ENCODE measurements at regions not wholly inside any gene's neighbourhood (a gene's known extent, or its start where the extent isn't known, plus 50 kb on each side); places are given as distances from the start of the nearest gene placed in this dataset.
"Not testable (repeated sequence)": the region's sequence is repeated elsewhere in the genome, so short reads cannot be mapped to it uniquely, and the experiment has no call there.

GRCh38 chr20:26205350-26205749 is 508.7 kb upstream of the ZNF337 start:
- H3K18ac ChIP-seq (ENCODE audit: low read depth in 1 of 2, low read length in 2 of 2), result no peak overlapping the region
- no peak overlapping the region for H3K9ac ChIP-seq (ENCODE audit: low read length)
- no peak overlapping the region for H3K14ac ChIP-seq (ENCODE audit: low read length in 2 of 2)
- no peak for DNase-seq
- H3K4me2 ChIP-seq (ENCODE audit: low read length, poor library complexity, severe bottlenecking), result no peak overlapping the region
- H2BK15ac ChIP-seq (ENCODE audit: low read depth, poor library complexity, severe bottlenecking), result no peak overlapping the region
- no peak overlapping the region for H3K4me3 ChIP-seq (ENCODE audit: insufficient read depth in 1 of 2, low read depth in 1 of 2, low read length in 2 of 2)
- WGBS, result no CpG with 5 or more reads among the region's 1 CpG
- no peak overlapping the region for H2BK5ac ChIP-seq (ENCODE audit: low read depth, low read length, poor library complexity, severe bottlenecking)
- H3K4ac ChIP-seq (ENCODE audit: low read depth in 1 of 2, low read length in 2 of 2), result no peak overlapping the region
- H2AK5ac ChIP-seq (ENCODE audit: low read length, severe bottlenecking), result no peak overlapping the region
- peaks cover 0 to 2% of the 10 kb centered on the region in 2 experiments for H3K36me3 ChIP-seq (ENCODE audit: control insufficient read depth in 1 of 2, insufficient read depth in 2 of 2, low read depth in 1 of 2, low read length in 2 of 2)
- no peak overlapping the region for H3K27ac ChIP-seq (ENCODE audit: low read length, poor library complexity, severe bottlenecking)
- peaks cover 14 to 29% of the 10 kb centered on the region in 2 experiments for H3K27me3 ChIP-seq (ENCODE audit: control insufficient read depth in 1 of 2, insufficient read depth in 1 of 2, low read length in 2 of 2)
- H3K4me1 ChIP-seq (ENCODE audit: control insufficient read depth, insufficient read depth, low read depth, low read length), result peaks cover 18% of the 10 kb centered on the region
- H2BK120ac ChIP-seq (ENCODE audit: low read depth, low read length), result no peak overlapping the region
- H2AFZ ChIP-seq (ENCODE audit: low read depth, low read length), result no peak overlapping the region
- no peaks in the 10 kb centered on the region for H3K79me1 ChIP-seq (replicated peaks; ENCODE audit: low read length, poor library complexity, severe bottlenecking)
- H4K91ac ChIP-seq (ENCODE audit: low read length), result no peak overlapping the region
- H2BK12ac ChIP-seq (ENCODE audit: low read length in 2 of 2), result no peak overlapping the region
- no peak overlapping the region for H4K8ac ChIP-seq (ENCODE audit: low read length)
- H3K9me3 ChIP-seq (ENCODE audit: control insufficient read depth, low read length), result peaks cover 13% of the 10 kb centered on the region
- H3K23ac ChIP-seq (ENCODE audit: low read length in 2 of 2), result no peak overlapping the region

GRCh38 chr20:26201026-26201425 is 504.4 kb upstream of the ZNF337 start:
- H2BK15ac ChIP-seq (ENCODE audit: low read depth, poor library complexity, severe bottlenecking); H2BK12ac ChIP-seq (ENCODE audit: low read length in 2 of 2); H3K23ac ChIP-seq (ENCODE audit: low read length in 2 of 2); H3K4ac ChIP-seq (ENCODE audit: low read depth in 1 of 2, low read length in 2 of 2); H3K27ac ChIP-seq (ENCODE audit: low read length, poor library complexity, severe bottlenecking); H3K4me1 ChIP-seq (ENCODE audit: control insufficient read depth, insufficient read depth, low read depth, low read length); H3K4me2 ChIP-seq (ENCODE audit: low read length, poor library complexity, severe bottlenecking); H3K27me3 ChIP-seq (ENCODE audit: control insufficient read depth in 1 of 2, insufficient read depth in 1 of 2, low read length in 2 of 2); H2AK5ac ChIP-seq (ENCODE audit: low read length, severe bottlenecking); H2AFZ ChIP-seq (ENCODE audit: low read depth, low read length); DNase-seq; H3K14ac ChIP-seq (ENCODE audit: low read length in 2 of 2); H4K91ac ChIP-seq (ENCODE audit: low read length); H2BK120ac ChIP-seq (ENCODE audit: low read depth, low read length); H3K4me3 ChIP-seq (ENCODE audit: insufficient read depth in 1 of 2, low read depth in 1 of 2, low read length in 2 of 2); H3K9ac ChIP-seq (ENCODE audit: low read length); H3K36me3 ChIP-seq (ENCODE audit: control insufficient read depth in 1 of 2, insufficient read depth in 2 of 2, low read depth in 1 of 2, low read length in 2 of 2); H3K79me1 ChIP-seq (replicated peaks; ENCODE audit: low read length, poor library complexity, severe bottlenecking); H4K8ac ChIP-seq (ENCODE audit: low read length); H2BK5ac ChIP-seq (ENCODE audit: low read depth, low read length, poor library complexity, severe bottlenecking); H3K18ac ChIP-seq (ENCODE audit: low read depth in 1 of 2, low read length in 2 of 2): not testable (repeated sequence)
- peaks cover 31% of the 10 kb centered on the region for H3K9me3 ChIP-seq (ENCODE audit: control insufficient read depth, low read length)

GRCh38 chr20:26187329-26187728 is 490.7 kb upstream of the ZNF337 start:
- not testable (repeated sequence) for H2BK5ac ChIP-seq (ENCODE audit: low read depth, low read length, poor library complexity, severe bottlenecking); H3K27me3 ChIP-seq (ENCODE audit: control insufficient read depth in 1 of 2, insufficient read depth in 1 of 2, low read length in 2 of 2); H3K18ac ChIP-seq (ENCODE audit: low read depth in 1 of 2, low read length in 2 of 2); H3K23ac ChIP-seq (ENCODE audit: low read length in 2 of 2); H3K14ac ChIP-seq (ENCODE audit: low read length in 2 of 2); H2AK5ac ChIP-seq (ENCODE audit: low read length, severe bottlenecking); H3K4me2 ChIP-seq (ENCODE audit: low read length, poor library complexity, severe bottlenecking); H3K27ac ChIP-seq (ENCODE audit: low read length, poor library complexity, severe bottlenecking); H3K4me3 ChIP-seq (ENCODE audit: insufficient read depth in 1 of 2, low read depth in 1 of 2, low read length in 2 of 2); H2BK120ac ChIP-seq (ENCODE audit: low read depth, low read length); H3K36me3 ChIP-seq (ENCODE audit: control insufficient read depth in 1 of 2, insufficient read depth in 2 of 2, low read depth in 1 of 2, low read length in 2 of 2); H2AFZ ChIP-seq (ENCODE audit: low read depth, low read length); H3K4me1 ChIP-seq (ENCODE audit: control insufficient read depth, insufficient read depth, low read depth, low read length); H3K9me3 ChIP-seq (ENCODE audit: control insufficient read depth, low read length); DNase-seq; H3K79me1 ChIP-seq (replicated peaks; ENCODE audit: low read length, poor library complexity, severe bottlenecking); H4K91ac ChIP-seq (ENCODE audit: low read length); H3K9ac ChIP-seq (ENCODE audit: low read length); H2BK12ac ChIP-seq (ENCODE audit: low read length in 2 of 2); H3K4ac ChIP-seq (ENCODE audit: low read depth in 1 of 2, low read length in 2 of 2); H2BK15ac ChIP-seq (ENCODE audit: low read depth, poor library complexity, severe bottlenecking); H4K8ac ChIP-seq (ENCODE audit: low read length)
- 90% methylated on average over 3 of the region's 3 CpGs for WGBS

- not testable (repeated sequence) for H2BK5ac ChIP-seq (ENCODE audit: low read depth, low read length, poor library complexity, severe bottlenecking); H2BK15ac ChIP-seq (ENCODE audit: low read depth, poor library complexity, severe bottlenecking); H2AFZ ChIP-seq (ENCODE audit: low read depth, low read length); H4K8ac ChIP-seq (ENCODE audit: low read length); H2BK12ac ChIP-seq (ENCODE audit: low read length in 2 of 2); H3K4me2 ChIP-seq (ENCODE audit: low read length, poor library complexity, severe bottlenecking); H3K27ac ChIP-seq (ENCODE audit: low read length, poor library complexity, severe bottlenecking); H4K91ac ChIP-seq (ENCODE audit: low read length); H3K4me3 ChIP-seq (ENCODE audit: insufficient read depth in 1 of 2, low read depth in 1 of 2, low read length in 2 of 2); DNase-seq; H2BK120ac ChIP-seq (ENCODE audit: low read depth, low read length); H3K4me1 ChIP-seq (ENCODE audit: control insufficient read depth, insufficient read depth, low read depth, low read length); H3K4ac ChIP-seq (ENCODE audit: low read depth in 1 of 2, low read length in 2 of 2); H3K36me3 ChIP-seq (ENCODE audit: control insufficient read depth in 1 of 2, insufficient read depth in 2 of 2, low read depth in 1 of 2, low read length in 2 of 2); H3K9ac ChIP-seq (ENCODE audit: low read length); H2AK5ac ChIP-seq (ENCODE audit: low read length, severe bottlenecking); H3K18ac ChIP-seq (ENCODE audit: low read depth in 1 of 2, low read length in 2 of 2); H3K14ac ChIP-seq (ENCODE audit: low read length in 2 of 2); H3K79me1 ChIP-seq (replicated peaks; ENCODE audit: low read length, poor library complexity, severe bottlenecking); H3K9me3 ChIP-seq (ENCODE audit: control insufficient read depth, low read length); H3K27me3 ChIP-seq (ENCODE audit: control insufficient read depth in 1 of 2, insufficient read depth in 1 of 2, low read length in 2 of 2); H3K23ac ChIP-seq (ENCODE audit: low read length in 2 of 2)
- WGBS, result 94% methylated on average over 2 of the region's 2 CpGs
These were observed 487.1 kb upstream of the ZNF337 start for GRCh38 chr20:26183720-26184119.
